ENCODE measurements at regions not wholly inside any gene's neighbourhood (a gene's known extent, or its start where the extent isn't known, plus 50 kb on each side); places are given as distances from the start of the nearest gene placed in this dataset.
"Not testable (repeated sequence)": the region's sequence is repeated elsewhere in the genome, so short reads cannot be mapped to it uniquely, and the experiment has no call there.

DNA sequence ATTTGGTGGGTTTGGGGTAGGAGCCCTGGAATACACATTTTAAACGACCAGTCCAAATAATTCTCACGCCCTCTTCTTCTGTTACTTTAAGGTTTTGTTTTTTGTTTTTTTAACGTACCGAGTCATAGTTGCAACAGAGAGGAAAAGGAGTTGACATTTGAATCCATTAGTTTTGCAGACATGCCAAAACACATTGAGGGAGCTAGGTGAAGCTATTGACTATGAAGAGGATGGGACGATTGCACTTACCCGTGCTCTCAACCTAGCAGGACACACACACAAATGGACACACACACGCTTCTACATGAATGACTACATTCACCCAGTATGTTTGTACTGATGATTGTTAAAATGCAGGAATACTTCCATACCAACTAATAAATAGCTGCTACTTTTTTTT, 54.3 kb upstream of the CIT start:
- Histone ChIP-seq H3K9me3 (ENCODE audit: control insufficient read depth in 4 of 4, low read length in 3 of 4) (no peaks in the 10 kb centered on the region), H3K36me3 (ENCODE audit: control insufficient read depth in 4 of 4, insufficient read depth in 3 of 4, low read depth in 1 of 4, low read length in 3 of 4) (no peaks in the 10 kb centered on the region), H3K27ac (ENCODE audit: low read depth in 1 of 2, low read length in 2 of 2) (no peak overlapping the region), H3K9ac (ENCODE audit: low read depth in 1 of 2, low read length in 2 of 2) (no peak overlapping the region), H3K4me1 (ENCODE audit: control insufficient read depth in 4 of 4, insufficient read depth in 4 of 4, low read length in 3 of 4) (no peaks in the 10 kb centered on the region), H3K27me3 (ENCODE audit: control insufficient read depth in 4 of 4, insufficient read depth in 4 of 4, low read length in 3 of 4) (no peaks in the 10 kb centered on the region), H3K4me3 (ENCODE audit: low read depth in 1 of 3, low read length in 3 of 3) (no peak overlapping the region)
- no peak for TF ChIP-seq FOXA2 (IDR thresholded peaks at IDR 0.05)
- TF ChIP-seq, protein P1, sequence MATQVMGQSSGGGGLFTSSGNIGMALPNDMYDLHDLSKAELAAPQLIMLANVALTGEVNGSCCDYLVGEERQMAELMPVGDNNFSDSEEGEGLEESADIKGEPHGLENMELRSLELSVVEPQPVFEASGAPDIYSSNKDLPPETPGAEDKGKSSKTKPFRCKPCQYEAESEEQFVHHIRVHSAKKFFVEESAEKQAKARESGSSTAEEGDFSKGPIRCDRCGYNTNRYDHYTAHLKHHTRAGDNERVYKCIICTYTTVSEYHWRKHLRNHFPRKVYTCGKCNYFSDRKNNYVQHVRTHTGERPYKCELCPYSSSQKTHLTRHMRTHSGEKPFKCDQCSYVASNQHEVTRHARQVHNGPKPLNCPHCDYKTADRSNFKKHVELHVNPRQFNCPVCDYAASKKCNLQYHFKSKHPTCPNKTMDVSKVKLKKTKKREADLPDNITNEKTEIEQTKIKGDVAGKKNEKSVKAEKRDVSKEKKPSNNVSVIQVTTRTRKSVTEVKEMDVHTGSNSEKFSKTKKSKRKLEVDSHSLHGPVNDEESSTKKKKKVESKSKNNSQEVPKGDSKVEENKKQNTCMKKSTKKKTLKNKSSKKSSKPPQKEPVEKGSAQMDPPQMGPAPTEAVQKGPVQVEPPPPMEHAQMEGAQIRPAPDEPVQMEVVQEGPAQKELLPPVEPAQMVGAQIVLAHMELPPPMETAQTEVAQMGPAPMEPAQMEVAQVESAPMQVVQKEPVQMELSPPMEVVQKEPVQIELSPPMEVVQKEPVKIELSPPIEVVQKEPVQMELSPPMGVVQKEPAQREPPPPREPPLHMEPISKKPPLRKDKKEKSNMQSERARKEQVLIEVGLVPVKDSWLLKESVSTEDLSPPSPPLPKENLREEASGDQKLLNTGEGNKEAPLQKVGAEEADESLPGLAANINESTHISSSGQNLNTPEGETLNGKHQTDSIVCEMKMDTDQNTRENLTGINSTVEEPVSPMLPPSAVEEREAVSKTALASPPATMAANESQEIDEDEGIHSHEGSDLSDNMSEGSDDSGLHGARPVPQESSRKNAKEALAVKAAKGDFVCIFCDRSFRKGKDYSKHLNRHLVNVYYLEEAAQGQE (IDR thresholded peaks at IDR 0.05) = no peak
- TF ChIP-seq, protein P2, sequence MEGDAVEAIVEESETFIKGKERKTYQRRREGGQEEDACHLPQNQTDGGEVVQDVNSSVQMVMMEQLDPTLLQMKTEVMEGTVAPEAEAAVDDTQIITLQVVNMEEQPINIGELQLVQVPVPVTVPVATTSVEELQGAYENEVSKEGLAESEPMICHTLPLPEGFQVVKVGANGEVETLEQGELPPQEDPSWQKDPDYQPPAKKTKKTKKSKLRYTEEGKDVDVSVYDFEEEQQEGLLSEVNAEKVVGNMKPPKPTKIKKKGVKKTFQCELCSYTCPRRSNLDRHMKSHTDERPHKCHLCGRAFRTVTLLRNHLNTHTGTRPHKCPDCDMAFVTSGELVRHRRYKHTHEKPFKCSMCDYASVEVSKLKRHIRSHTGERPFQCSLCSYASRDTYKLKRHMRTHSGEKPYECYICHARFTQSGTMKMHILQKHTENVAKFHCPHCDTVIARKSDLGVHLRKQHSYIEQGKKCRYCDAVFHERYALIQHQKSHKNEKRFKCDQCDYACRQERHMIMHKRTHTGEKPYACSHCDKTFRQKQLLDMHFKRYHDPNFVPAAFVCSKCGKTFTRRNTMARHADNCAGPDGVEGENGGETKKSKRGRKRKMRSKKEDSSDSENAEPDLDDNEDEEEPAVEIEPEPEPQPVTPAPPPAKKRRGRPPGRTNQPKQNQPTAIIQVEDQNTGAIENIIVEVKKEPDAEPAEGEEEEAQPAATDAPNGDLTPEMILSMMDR (IDR thresholded peaks at IDR 0.05; ENCODE audit: low read depth, low read length, missing input control) = no peak
- TF ChIP-seq EGR1 (IDR thresholded peaks at IDR 0.05; ENCODE audit: low read depth in 2 of 2) = no peak
- no peak for TF ChIP-seq HNF4G (IDR thresholded peaks at IDR 0.05)
- TF ChIP-seq, protein P3, sequence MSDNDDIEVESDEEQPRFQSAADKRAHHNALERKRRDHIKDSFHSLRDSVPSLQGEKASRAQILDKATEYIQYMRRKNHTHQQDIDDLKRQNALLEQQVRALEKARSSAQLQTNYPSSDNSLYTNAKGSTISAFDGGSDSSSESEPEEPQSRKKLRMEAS (IDR thresholded peaks at IDR 0.05) = no peak
- no peak for TF ChIP-seq TAF1 (conservative IDR thresholded peaks at IDR 0.05)
- no peak for TF ChIP-seq SP1 (IDR thresholded peaks at IDR 0.05)
- no peak for TF ChIP-seq NR2F2 (IDR thresholded peaks at IDR 0.05)
- TF ChIP-seq, protein P4, sequence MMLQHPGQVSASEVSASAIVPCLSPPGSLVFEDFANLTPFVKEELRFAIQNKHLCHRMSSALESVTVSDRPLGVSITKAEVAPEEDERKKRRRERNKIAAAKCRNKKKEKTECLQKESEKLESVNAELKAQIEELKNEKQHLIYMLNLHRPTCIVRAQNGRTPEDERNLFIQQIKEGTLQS (IDR thresholded peaks at IDR 0.05) = no peak
- no peak for TF ChIP-seq YY1 (IDR thresholded peaks at IDR 0.05)
- TF ChIP-seq, protein P5, sequence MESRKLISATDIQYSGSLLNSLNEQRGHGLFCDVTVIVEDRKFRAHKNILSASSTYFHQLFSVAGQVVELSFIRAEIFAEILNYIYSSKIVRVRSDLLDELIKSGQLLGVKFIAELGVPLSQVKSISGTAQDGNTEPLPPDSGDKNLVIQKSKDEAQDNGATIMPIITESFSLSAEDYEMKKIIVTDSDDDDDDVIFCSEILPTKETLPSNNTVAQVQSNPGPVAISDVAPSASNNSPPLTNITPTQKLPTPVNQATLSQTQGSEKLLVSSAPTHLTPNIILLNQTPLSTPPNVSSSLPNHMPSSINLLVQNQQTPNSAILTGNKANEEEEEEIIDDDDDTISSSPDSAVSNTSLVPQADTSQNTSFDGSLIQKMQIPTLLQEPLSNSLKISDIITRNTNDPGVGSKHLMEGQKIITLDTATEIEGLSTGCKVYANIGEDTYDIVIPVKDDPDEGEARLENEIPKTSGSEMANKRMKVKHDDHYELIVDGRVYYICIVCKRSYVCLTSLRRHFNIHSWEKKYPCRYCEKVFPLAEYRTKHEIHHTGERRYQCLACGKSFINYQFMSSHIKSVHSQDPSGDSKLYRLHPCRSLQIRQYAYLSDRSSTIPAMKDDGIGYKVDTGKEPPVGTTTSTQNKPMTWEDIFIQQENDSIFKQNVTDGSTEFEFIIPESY (IDR thresholded peaks at IDR 0.05) = no peak
- no peak for TF ChIP-seq JUND (IDR thresholded peaks at IDR 0.05)
- WGBS = 69% methylated on average over 7 of the region's 7 CpGs
- DNase-seq (ENCODE audit: low spot score) = no peak

DNA sequence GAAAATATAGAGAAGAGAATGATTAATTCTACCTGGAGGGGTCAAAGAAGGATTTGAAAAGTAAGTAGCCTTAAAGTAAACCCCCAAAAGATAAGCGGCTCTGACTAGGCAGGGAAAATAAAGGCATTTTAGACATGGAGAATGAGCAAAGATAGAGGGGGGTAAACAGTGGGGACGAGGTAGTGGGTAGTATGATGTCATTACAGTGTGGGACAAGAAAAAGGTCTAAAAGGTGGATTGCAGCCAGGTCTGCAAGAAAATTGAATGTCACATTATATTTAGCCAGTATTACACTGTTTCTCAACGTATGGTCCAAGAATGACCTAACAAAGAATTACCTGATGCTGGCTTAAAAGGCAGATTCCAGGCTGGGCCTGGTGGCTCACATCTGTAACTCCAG, 55.8 kb upstream of the CIT start:
- Histone ChIP-seq H3K27me3 (ENCODE audit: control insufficient read depth in 4 of 4, insufficient read depth in 4 of 4, low read length in 3 of 4) (no peaks in the 10 kb centered on the region), H3K4me1 (ENCODE audit: control insufficient read depth in 4 of 4, insufficient read depth in 4 of 4, low read length in 3 of 4) (no peaks in the 10 kb centered on the region), H3K9ac (ENCODE audit: low read depth in 1 of 2, low read length in 2 of 2) (no peak overlapping the region), H3K4me3 (ENCODE audit: low read depth in 1 of 3, low read length in 3 of 3) (no peak overlapping the region), H3K27ac (ENCODE audit: low read depth in 1 of 2, low read length in 2 of 2) (no peak overlapping the region), H3K36me3 (ENCODE audit: control insufficient read depth in 4 of 4, insufficient read depth in 3 of 4, low read depth in 1 of 4, low read length in 3 of 4) (no peaks in the 10 kb centered on the region), H3K9me3 (ENCODE audit: control insufficient read depth in 4 of 4, low read length in 3 of 4) (no peaks in the 10 kb centered on the region)
- 81% methylated on average over 3 of the region's 3 CpGs for WGBS
- DNase-seq (ENCODE audit: low spot score) = no peak
- TF ChIP-seq HNF4G (IDR thresholded peaks at IDR 0.05) = no peak
- TF ChIP-seq, protein P3 (IDR thresholded peaks at IDR 0.05) = no peak
- TF ChIP-seq EGR1 (IDR thresholded peaks at IDR 0.05; ENCODE audit: low read depth in 2 of 2) = no peak
- TF ChIP-seq JUND (IDR thresholded peaks at IDR 0.05) = no peak
- TF ChIP-seq, protein P5 (IDR thresholded peaks at IDR 0.05) = no peak
- TF ChIP-seq, protein P1 (IDR thresholded peaks at IDR 0.05) = no peak
- TF ChIP-seq FOXA2 (IDR thresholded peaks at IDR 0.05) = no peak

DNA sequence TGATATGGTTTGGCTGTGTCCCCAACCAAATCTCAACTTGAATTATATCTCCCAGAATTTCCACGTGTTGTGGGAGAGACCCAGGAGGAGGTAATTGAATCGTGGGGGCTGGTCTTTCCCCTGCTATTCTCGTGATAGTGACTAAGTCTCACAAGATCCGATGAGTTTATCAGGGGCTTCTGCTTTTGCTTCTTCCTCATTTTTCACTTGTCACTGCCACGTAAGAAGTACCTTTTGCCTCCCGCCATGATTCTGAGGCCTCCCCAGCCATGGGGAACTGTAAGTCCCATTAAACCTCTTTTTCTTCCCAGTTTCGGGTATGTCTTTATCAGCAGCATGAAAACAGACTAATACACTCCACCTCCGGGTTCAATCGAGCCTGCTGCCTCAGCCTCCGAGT, 54.3 kb upstream of the BICDL1 start:
- H3K27me3 ChIP-seq (ENCODE audit: control insufficient read depth in 4 of 4, insufficient read depth in 4 of 4, low read length in 3 of 4); H3K9ac ChIP-seq (ENCODE audit: low read depth in 1 of 2, low read length in 2 of 2); H3K9me3 ChIP-seq (ENCODE audit: control insufficient read depth in 4 of 4, low read length in 3 of 4); H3K4me1 ChIP-seq (ENCODE audit: control insufficient read depth in 4 of 4, insufficient read depth in 4 of 4, low read length in 3 of 4); H3K4me3 ChIP-seq (ENCODE audit: low read depth in 1 of 3, low read length in 3 of 3); DNase-seq (ENCODE audit: low spot score); H3K27ac ChIP-seq (ENCODE audit: low read depth in 1 of 2, low read length in 2 of 2); H3K36me3 ChIP-seq (ENCODE audit: control insufficient read depth in 4 of 4, insufficient read depth in 3 of 4, low read depth in 1 of 4, low read length in 3 of 4): not testable (repeated sequence)
- 69% methylated on average over 10 of the region's 10 CpGs for WGBS
